ENCODE measurements at regions not wholly inside any gene's neighbourhood (a gene's known extent, or its start where the extent isn't known, plus 50 kb on each side); places are given as distances from the start of the nearest gene placed in this dataset.

DNA sequence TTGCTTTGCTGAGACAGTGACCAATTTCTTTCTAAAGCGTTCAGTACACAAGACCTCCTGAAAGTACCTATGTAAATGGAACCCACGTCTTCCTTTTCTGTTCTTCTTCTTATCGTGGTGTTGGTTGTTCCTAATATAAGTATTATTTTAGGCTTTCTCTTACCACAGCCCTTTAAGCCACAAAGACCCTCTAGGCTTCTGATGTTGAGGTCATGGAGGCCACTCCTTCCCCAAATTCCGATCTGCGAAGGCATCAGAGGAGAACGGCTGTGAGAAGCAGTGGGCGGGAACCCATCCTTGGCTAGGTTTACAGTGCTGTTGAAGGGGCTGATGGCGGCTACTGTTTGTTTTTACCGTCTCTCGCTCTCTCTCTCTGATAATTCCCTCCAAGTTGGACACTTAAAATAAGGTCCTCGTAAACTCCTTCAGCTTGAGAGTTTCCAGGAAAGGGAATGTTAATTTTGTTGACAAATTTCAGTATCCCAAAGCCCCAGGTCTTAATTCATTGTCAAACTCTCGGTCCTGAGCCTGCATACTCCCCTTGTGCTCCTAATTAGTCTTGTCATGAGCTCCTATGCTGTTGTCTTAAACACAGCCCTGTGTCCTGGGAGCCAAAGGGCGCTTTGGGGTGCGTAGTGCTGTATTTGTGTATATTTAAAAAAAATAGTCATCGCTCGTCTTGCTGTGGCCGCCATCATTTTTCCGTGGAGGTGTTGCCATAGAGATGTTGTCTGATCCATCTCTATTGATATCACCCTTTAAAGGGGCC lies 178.8 kb downstream of the OPA1 start:
- Mint-ChIP-seq H3K9me3 (ENCODE audit: low read depth) (peaks cover 3% of the 10 kb centered on the region), H3K4me1 (ENCODE audit: low read depth) (peaks cover 25% of the 10 kb centered on the region), H3K4me3 (ENCODE audit: low read depth) (no peak overlapping the region), H3K27ac (no peak overlapping the region), H3K36me3 (ENCODE audit: insufficient read depth) (no peaks in the 10 kb centered on the region), H3K27me3 (peaks cover 8% of the 10 kb centered on the region)
- no peak for DNase-seq (ENCODE audit: low spot score, unreplicated experiment)
- no peak for TF ChIP-seq CTCF (IDR thresholded peaks at IDR 0.05; ENCODE audit: unreplicated experiment)

DNA sequence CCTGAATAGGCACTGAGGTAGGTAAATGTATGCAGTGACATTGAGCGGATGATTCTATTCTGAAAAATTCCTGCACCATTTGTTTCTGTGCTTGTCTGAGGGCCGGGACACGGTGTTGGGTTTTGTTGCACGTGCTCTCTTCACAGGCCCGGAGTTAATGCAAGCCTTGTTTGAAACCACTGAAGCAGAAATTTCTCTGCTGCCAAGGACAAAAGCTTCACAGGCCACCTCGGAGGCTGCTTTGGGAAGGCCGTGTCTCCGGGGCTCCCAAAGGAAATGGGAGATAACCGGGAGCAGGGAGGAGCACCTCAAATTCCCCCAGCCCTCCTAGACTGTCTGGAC lies 179.4 kb downstream of the OPA1 start:
- DNase-seq (ENCODE audit: low spot score, unreplicated experiment) = no peak
- Mint-ChIP-seq H3K4me1 (ENCODE audit: low read depth) (peaks cover 22% of the 10 kb centered on the region), H3K36me3 (ENCODE audit: insufficient read depth) (no peaks in the 10 kb centered on the region), H3K9me3 (ENCODE audit: low read depth) (peaks cover 3% of the 10 kb centered on the region), H3K27ac (no peak overlapping the region), H3K4me3 (ENCODE audit: low read depth) (no peak overlapping the region), H3K27me3 (peaks cover 6% of the 10 kb centered on the region)
- no peak for TF ChIP-seq CTCF (IDR thresholded peaks at IDR 0.05; ENCODE audit: unreplicated experiment)

DNA sequence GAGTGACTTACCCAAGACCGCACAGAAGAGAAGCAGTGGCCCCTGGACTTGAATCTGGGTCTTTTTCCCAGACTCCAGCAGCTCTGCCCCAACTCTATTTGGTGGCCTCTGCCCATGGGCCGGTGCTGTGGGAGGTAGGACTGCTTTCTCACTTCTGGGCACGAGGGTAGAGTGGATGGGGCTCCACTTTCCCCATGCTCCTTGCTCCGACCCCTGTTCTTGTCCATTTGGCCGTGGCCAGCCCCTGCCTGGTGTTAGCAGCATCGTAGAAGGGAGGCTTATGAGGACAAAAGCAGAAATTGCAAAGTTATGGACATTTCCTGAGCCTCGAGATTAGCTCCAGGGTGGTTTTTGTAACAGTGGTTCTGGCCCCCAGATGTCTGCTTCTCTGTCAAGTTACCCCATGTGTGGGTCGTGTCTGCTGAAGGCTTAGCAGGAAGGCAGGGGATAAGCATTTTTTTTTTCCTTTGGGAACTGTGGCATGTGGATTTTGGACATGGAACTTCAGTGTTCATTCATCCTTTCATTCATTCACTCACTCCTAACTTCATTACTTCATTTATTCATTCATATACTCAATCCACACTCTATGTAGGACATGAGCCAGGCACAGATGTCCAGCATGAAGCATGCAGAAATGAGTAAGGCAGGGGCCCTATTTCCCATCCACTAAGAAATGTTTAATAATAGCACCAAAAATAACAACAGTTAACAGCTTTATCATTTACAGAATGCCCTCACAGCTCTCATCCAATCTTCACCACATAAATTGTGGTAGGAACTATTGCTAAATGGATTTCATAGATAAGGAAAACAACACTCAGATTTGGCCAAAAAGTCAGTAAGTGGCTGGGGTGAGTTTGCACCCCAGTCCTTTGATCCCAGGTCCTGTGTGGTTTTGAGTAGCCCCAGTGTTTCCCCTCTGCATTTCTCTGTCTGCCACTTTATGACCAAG lies 180.5 kb downstream of the OPA1 start:
- no peak for DNase-seq (ENCODE audit: low spot score, unreplicated experiment)
- Mint-ChIP-seq H3K27me3 (peaks cover 6% of the 10 kb centered on the region), H3K4me1 (ENCODE audit: low read depth) (peaks cover 25% of the 10 kb centered on the region), H3K4me3 (ENCODE audit: low read depth) (no peak overlapping the region), H3K36me3 (ENCODE audit: insufficient read depth) (no peaks in the 10 kb centered on the region), H3K9me3 (ENCODE audit: low read depth) (peaks cover 3% of the 10 kb centered on the region), H3K27ac (peak overlapping the region; percentile 31)
- no peak for TF ChIP-seq CTCF (IDR thresholded peaks at IDR 0.05; ENCODE audit: unreplicated experiment)

DNA sequence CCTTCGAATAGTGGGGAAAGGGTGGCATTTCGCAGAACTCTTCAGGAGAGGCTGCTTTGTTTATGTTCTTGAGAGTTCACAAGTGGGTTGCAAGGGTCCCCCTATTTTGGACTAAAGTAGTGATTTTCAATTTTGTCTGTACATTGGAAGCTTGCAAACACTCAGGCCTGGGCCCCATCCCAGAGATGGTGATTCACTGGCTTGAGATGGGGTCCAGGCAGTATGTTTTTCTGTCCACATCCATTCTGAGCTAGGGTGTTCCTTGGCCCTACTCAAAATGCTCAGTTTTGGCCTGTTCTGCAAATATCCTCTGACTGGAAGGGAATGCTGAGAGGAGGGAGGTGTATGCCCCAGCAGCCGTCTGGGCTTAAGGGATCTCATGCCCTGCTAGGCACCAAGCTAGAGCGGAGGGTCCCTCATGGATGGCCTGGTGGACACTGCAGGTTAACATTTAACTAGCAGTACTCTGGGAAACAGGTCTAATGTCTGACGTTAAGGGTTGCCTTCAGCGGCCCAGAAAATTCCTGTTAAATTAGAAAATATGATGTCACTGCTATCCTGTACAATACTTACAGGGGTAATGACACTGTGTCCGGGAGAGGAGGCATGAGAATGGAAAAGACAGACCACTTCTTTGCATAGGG lies 181.4 kb downstream of the OPA1 start:
- no peak overlapping the region for H3K4me3 Mint-ChIP-seq (ENCODE audit: low read depth)
- H3K4me1 Mint-ChIP-seq (ENCODE audit: low read depth) = peaks cover 28% of the 10 kb centered on the region
- no peak for DNase-seq (ENCODE audit: low spot score, unreplicated experiment)
- H3K27ac Mint-ChIP-seq = peak overlapping the region; percentile 31
- no peak for TF ChIP-seq CTCF (IDR thresholded peaks at IDR 0.05; ENCODE audit: unreplicated experiment)
- peaks cover 13% of the 10 kb centered on the region for H3K27me3 Mint-ChIP-seq
- H3K36me3 Mint-ChIP-seq (ENCODE audit: insufficient read depth) = no peaks in the 10 kb centered on the region
- peaks cover 3% of the 10 kb centered on the region for H3K9me3 Mint-ChIP-seq (ENCODE audit: low read depth)

DNA sequence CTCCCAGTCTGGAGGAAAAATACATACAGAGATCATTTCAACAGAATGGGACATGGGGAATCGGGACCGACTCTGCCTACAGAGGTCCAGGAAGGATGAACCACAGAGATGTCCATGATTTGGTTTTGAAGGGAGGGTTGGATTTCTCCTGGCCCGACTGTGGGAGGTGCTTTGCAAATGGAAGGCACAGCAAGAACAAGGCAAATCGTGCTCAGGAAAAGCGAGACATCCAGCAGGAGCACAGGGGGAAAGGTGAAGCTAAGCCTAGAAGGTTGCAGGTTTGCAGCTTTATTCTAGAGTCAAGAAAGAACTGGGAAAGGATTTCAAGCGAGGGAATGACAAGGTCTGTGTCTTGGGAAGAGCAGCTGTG lies 181.9 kb downstream of the OPA1 start:
- no peak for DNase-seq (ENCODE audit: low spot score, unreplicated experiment)
- no peak overlapping the region for H3K4me3 Mint-ChIP-seq (ENCODE audit: low read depth)
- H3K4me1 Mint-ChIP-seq (ENCODE audit: low read depth) = peaks cover 28% of the 10 kb centered on the region
- no peak for TF ChIP-seq CTCF (IDR thresholded peaks at IDR 0.05; ENCODE audit: unreplicated experiment)
- H3K9me3 Mint-ChIP-seq (ENCODE audit: low read depth) = peaks cover 3% of the 10 kb centered on the region
- no peak overlapping the region for H3K27ac Mint-ChIP-seq
- H3K36me3 Mint-ChIP-seq (ENCODE audit: insufficient read depth) = no peaks in the 10 kb centered on the region
- H3K27me3 Mint-ChIP-seq = peaks cover 17% of the 10 kb centered on the region
